NCI-H2227 (cell line): ENCODE measurements at regions not wholly inside any gene's neighbourhood (a gene's known extent, or its start where the extent isn't known, plus 50 kb on each side); places are given as distances from the start of the nearest gene placed in this dataset.
A peak's percentile ranks its signal among the peaks of the same experiment; 100 is the strongest.

Experiments used
- DNase-seq: peaks from one replicate; lab custom pipeline; 2025; ENCODE audit not compliant: unreplicated experiment; lab: John Stamatoyannopoulos, UW

- DNase-seq: no peak
Observed at GRCh38 chr14:34219661-34220377, 242.2 kb downstream of the SPTSSA start.

- no peak for DNase-seq
Observed at GRCh38 chr14:34218881-34219280, 243.2 kb downstream of the SPTSSA start.

- DNase-seq: no peak
Observed at GRCh38 chr14:34214961-34215360, 247.1 kb downstream of the SPTSSA start.

GRCh38 chr14:34213332-34213731, 248.7 kb downstream of the SPTSSA start:
- no peak for DNase-seq

- no peak for DNase-seq
Observed at GRCh38 chr14:34212172-34212929, 249.7 kb downstream of the SPTSSA start.

GRCh38 chr14:34211732-34212131, 250.3 kb downstream of the SPTSSA start:
- DNase-seq: no peak

GRCh38 chr14:34208532-34208931, 253.5 kb downstream of the SPTSSA start:
- DNase-seq: no peak

GRCh38 chr14:34205799-34206198, 254.9 kb upstream of the EGLN3 start:
- no peak for DNase-seq

GRCh38 chr14:34204774-34205173, 253.9 kb upstream of the EGLN3 start:
- no peak for DNase-seq

GRCh38 chr14:34203251-34203722, 252.4 kb upstream of the EGLN3 start:
- DNase-seq: no peak

- DNase-seq: peak; percentile 38
Observed at GRCh38 chr14:34201909-34202637, 251.2 kb upstream of the EGLN3 start.

- DNase-seq: no peak
Observed at GRCh38 chr14:34199585-34199984, 248.7 kb upstream of the EGLN3 start.

- DNase-seq: no peak
Observed at GRCh38 chr14:34198096-34198495, 247.2 kb upstream of the EGLN3 start.

- no peak for DNase-seq
Observed at GRCh38 chr14:34195964-34196363, 245.1 kb upstream of the EGLN3 start.

- no peak for DNase-seq
Observed at GRCh38 chr14:34190717-34191116, 239.8 kb upstream of the EGLN3 start.

- no peak for DNase-seq
Observed at GRCh38 chr14:34189866-34190265, 239.0 kb upstream of the EGLN3 start.

GRCh38 chr14:34187519-34188044, 236.7 kb upstream of the EGLN3 start:
- DNase-seq: no peak

GRCh38 chr14:34187061-34187460, 236.2 kb upstream of the EGLN3 start:
- DNase-seq: no peak

GRCh38 chr14:34184126-34184525, 233.3 kb upstream of the EGLN3 start:
- no peak for DNase-seq

GRCh38 chr14:34183478-34183877, 232.6 kb upstream of the EGLN3 start:
- DNase-seq: no peak

GRCh38 chr14:34181338-34181737, 230.5 kb upstream of the EGLN3 start:
- no peak for DNase-seq
